ENCODE measurements at regions not wholly inside any gene's neighbourhood (a gene's known extent, or its start where the extent isn't known, plus 50 kb on each side); places are given as distances from the start of the nearest gene placed in this dataset.

DNA sequence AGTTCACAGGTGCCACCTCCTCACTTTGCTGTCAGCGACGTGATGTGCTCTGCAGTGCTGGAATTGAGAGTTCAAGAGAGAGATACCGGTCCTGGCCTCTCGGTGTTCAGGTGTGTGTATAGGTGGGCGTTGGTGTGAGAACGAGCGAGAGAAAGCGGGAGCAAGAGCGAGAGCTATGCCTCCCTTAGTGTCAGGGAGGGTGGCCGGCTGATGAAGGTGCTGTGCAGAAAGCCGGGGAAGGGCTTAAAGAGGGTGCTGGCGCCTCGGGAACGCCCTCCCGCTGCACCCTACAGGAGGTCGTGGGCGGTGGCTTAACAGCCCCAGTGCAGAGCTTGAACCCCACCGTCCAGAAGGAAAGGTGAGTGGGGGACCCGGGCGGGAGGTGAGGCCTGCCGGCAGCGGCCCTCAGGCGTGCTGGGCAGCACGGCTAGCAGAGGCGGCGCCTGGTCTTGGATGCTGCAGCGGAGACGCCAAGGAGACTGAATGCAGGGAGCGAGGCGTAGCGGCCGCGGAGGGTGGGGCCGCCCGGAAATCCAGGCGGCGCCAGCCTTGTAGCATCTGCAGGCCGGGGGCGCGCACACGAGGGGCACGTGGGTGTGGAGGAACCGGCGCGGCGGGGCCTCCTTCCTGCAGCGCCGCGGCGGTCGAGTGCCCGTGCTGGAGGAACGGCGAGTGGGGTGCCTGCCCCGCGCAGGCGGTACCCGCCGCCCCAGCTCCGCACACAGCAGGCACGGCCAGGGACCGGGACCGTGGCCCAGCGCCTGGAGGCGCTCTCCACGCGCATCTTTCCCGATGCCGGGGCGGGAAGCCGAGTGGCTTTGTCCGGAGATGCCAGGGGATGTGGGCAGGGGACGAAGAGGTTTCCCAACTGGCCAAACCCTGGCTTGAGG lies 246.8 kb upstream of the TOPAZ1 start:
- no peak for DNase-seq

DNA sequence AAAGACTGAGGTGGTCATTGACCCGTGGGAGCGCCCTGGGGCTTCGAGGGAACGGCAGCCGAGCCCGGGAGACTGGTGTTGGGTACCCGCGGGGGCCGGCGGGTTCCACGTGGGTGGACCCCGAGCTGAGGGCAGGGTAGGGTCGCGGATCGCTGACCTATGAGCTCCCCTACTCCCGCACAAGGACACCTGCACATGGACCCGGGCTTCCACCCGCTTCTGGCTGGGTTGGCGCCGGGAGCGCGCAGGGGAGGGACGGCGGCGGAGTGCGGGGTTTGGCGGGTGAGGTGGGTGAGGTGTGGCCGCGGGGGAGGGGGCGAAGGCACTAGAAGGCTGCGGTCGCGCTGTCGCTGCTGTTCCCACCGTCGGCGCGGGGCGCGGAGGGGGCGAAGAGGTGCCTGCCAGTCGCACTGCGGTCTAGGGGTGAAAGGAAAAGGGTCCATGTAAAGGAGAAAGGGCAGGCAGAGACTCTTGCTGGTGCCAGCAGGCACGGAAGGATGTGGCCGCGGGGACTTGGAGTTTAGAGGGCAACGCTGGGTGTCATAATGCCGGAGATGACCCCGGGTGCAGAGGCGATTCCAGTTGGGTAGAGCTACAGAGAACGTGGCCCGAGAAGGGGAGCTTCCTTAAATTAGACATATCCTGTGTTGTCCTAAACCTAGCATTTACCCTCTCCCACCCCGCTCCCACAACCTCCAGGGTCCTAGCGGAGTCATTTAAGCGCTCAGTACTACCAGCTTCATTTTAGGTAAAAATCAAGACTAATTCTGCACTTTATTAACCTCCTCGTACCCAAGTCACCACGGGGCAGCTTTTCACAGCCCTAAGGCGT lies 245.9 kb upstream of the TOPAZ1 start:
- DNase-seq = no peak

DNA sequence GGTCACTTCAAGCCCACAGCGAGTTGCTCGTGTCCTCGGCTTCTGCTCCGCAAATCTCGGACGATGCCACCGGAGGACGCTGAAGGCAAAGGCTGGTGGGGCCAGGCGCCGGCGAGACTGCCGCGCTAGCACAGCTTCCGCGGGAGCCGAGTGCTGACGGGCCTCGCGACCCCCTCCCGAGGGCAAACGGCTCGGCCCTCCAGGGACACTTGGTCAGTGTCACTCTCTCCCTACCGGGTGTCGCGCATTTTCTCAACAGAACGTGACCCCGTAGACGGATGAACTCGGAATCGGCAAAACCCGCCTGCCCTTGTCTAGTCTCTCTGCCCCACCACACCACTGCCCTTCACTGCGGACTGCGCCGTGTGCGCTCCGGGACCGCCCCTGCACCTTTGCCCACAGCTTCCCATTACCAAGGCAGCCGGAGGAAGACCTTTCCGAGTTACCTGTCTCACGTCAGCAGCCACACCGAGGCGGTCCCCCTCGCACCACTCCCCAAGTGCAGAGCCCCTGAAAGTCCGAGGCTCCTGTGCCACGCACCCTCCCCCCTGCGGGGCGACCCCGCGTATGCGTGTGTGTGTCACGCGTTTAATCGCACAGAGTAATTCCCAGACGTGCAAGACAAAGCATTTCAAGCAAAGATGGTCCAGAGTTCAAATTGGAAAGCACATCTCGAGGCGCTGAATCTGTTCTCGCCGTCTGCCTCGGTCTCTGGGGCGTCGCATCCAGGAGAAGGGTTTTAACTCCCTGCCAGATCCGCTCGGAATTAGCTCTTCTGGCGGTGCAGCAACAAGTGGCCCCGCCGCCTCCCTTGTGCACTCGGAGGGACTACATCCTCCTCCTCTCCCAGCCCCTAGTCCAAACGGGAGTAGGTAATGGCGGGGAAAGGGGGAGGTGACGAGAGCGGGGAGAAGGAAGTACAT lies 245.0 kb upstream of the TOPAZ1 start:
- DNase-seq = no peak

DNA sequence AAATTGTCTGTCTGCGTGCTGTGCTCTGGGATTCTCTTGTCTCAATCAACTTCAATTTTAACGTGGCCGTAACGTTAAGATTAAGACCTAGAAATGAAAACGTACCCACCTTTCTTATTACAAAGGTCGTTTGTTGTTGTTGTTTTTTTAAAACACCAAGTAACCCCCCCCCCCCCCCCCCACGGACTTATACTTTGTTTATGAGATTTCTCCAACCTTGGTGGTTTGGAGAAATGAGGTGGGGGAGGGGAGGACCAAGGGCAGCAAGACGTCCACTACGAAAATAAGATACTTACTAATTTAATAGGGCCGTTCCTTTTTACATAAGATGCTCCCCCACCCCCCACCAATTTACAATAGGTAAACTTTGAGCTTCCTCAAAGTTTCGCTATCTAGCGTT lies 244.4 kb upstream of the TOPAZ1 start:
- DNase-seq = no peak

DNA sequence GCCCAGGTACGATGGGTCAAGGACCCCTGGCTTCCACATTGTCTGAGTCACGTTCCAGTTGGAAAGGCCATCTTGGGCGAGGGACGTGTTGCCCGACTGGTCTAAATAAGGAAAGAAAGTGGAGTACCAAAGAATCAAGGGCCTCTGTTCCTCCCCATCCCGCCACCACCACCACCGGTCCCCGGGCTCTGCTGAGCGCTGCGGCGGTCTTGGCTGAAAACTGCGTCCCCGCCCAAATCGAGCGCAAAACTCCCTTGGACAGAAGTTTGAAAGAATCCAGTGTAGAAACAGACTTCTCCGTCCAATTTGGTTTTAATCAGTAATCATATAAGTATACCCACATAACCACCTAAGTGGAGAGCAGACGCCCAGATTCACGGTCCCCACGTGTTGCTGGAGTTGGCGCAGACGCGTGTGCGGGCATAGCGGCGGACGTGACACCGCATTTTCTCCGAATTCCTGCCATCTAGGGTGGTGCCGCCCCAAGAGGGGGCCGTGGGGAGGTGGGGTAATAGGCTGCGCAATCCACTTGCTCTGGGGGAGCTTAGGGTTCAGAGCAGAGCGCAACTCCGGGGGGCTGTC lies 243.8 kb upstream of the TOPAZ1 start:
- no peak for DNase-seq

DNA sequence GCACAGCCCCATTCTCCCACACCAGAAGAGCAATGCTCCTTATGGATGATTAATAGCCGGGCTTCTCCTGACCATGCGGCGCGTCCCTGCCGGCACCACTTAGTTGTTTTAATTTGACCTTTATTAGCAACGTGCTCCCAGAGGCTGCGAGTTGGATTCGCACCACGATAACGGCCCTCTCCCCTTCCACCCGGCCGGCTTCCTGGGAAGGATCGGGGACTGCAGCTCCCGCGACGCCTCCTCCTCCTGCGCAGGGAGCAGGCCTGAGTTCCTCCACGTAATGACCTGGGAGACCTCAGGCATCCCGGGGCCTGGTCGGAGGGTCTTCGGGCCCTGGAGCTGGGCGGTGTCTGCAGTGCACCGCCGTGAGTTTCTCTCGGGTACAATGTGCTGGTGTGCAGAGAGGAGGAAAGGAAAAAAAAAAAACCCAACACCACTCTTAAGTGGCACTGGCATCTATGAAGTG lies 243.3 kb upstream of the TOPAZ1 start:
- no peak for DNase-seq

DNA sequence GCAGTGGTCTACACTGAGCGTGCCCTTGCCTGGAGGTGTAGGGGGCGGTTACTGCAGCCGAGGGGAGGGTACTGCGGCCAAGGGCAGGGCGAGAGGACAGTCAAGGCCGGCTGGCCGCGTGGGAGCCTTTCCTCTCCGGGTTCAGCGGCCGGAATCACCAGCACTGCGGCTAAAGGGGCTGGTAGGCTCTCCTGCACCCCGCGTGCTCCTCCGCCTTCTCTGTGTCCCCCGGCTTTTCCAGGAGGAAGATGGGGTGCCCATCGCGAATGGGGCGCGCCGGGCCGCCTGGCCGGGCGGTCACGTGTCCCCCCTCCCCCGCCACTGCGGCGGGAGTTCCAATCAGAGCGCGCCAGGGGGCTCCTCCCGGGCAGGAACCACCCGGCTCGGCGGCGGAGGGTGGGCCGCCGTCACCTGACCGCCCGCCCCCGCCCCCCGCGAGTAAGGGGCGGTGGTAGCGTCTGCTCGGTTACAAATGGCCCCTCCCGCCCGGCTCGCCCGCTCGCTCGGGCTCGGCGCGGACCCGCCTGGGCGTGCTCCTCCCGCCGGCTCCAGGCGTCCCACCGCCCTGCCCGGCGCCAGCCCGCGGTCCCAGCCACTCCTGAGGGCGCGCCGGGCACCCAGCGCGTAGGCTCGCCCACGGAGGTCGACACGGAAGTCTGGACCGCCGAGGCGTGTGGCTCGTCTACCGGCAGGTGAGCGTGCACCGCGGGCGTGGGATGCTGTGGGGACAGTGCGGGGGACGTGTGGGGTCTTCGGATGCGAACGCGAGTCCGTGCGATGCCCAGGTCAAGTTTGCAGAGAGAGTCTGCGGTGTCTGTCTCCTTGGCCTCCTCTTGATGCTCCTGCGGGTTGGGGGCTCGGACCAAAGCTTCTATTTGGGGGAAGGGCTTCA lies 242.6 kb upstream of the TOPAZ1 start:
- no peak for DNase-seq

DNA sequence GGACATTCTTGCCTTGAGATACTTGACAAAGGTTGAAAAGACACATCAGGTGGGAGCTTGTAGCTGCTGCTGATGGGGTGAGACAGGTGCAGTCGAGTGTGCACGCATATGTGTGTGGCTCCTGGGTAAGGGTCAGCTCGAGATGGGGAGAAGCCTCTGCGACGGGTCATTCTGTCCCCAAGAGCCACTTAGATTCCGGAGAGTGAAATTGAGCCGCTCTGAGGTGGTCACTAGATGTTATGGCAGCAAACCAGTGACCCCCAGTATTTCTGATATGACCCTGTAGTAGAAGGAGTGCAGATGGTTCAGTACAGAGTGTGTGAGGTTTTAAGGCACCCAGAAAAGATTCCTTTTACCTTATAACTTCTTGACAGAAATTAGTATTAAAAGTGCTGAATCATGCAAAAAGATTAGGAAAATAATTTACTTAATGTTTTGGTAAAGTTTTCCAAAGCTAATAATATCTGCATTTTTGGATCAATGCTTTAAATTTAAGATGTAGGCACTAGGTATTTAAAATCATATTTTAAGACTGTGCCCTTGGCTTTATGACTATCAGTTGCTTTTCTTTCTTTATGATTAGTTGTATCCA lies 241.9 kb upstream of the TOPAZ1 start:
- DNase-seq = no peak

DNA sequence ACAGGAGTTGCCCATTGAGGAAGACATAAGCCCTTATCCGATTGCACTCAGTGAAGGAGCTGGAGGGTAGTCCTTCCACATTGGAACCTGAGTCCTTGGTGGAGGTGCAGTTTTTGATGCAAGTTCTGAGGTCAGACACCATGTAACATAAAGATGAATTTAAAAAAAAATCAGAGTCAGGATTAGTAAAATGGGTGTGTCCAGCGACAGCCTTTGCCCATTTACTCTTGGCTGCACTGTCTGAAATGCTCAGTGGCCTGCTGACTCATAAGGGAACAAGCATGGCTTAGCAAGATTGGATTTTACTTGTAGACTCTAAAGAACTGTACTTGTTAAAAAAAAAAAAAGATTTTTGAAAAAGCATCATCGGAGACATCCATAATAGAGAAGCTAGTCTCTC lies 241.1 kb upstream of the TOPAZ1 start:
- DNase-seq = no peak

DNA sequence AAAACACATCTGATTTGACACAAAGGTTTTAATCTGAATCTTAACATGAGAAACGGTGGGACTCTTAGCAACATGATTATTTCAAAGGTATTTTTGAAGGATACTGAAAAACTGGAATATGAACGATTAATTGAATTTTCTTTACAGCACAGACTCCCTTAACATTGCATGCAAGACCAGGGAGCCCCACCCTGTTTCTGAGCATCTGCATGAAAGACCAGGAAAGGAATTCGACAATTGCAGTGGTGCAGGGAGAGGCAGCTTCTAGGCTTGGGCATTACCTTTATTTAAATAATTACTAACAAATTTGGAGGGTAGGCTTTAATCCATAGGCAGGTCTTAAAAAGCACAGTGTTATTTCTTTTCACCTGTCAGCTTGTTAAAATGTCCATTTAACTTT lies 240.6 kb upstream of the TOPAZ1 start:
- DNase-seq = no peak

DNA sequence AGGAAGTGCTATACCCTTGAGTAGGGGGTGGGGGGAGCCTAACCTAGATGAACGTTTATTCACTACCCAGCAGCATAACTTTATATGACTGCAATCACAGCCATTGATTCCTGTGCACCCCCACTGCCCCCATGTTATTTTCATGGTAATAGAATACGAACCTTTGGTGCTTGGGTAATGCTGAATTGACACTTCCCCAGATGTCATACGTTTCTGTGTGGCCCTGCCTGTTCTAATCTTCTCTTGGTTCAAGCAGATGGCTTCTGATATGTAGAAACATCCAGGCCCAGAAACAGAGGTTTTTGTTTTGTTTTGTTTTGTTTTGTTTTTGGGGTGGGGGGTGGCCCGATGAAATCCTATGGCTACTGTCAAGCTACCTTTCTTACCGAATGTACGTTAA lies 237.9 kb upstream of the TOPAZ1 start:
- no peak for DNase-seq

DNA sequence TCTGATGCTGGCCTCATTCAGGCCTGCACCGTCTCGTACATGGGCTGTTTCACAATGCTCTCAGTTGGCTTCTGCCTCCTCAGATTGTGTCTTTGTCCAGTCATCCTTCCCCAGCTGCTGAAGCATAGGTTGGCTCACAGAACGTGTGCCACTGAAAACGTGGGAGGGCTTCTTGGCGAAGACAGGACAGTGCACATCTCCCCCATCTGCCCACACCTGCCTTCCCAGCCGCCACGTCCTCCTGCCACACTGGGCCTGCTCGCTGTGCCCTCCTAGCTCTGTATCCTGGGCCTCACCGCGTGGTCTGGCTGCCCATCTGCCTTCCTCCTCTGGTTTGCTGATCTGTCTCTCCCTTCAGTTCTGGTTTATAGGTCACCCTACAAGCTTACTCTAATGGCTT lies 230.0 kb upstream of the TOPAZ1 start:
- DNase-seq = no peak

DNA sequence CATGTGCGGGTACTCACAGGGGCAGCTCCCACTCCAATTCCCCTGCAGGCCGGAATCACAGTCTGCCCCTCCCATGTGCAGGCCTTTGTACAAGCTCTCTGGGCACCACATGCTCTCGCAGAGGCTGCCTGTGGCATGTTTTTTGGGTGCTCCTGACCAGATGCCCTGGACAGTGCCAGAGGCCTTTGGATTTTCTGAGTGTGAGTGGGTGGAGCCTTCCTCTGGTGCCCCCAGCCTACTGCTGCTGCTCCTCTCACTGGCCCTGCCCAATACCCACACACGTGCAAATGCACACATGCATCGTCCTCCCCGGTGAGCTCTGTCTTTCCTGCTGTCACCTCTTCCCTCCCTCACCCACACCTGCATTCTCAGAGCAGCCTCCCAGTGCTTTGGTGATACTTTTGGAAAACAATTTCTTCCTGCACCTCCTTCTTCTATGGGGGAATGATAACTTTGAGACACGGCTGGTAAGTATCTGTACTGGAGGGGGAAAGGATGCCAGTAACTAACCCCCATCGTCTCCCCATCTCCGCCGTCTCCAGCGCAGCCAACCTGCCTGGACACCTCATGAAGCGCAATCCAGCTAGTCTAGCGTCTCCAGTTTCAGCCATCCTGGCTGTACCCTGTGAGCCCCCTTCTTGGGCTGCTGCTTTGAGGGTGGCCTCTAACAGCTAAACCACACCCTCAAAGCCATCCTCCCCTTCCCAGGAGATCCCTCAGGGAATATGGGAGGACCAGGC lies 229.4 kb upstream of the TOPAZ1 start:
- no peak for DNase-seq

DNA sequence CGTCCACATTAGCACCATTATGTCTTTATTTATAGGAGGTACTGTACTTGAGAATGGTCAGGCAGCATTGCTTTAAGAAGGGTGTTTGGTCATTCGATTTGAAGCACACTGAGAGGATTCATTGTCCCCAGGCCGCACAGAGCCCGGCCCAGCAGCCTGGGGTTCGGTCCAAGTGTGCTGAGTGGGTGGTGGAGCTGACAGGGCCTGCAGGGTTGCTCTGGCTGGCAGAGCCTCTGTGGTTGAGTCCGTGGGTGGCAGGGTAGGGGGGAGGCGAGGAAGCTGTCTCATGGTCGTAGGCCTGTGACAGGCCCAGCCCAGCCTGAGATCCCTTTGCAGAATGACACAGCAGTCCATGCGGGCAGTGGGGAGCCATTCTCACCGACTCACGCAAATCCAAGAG lies 227.7 kb upstream of the TOPAZ1 start:
- no peak for DNase-seq

DNA sequence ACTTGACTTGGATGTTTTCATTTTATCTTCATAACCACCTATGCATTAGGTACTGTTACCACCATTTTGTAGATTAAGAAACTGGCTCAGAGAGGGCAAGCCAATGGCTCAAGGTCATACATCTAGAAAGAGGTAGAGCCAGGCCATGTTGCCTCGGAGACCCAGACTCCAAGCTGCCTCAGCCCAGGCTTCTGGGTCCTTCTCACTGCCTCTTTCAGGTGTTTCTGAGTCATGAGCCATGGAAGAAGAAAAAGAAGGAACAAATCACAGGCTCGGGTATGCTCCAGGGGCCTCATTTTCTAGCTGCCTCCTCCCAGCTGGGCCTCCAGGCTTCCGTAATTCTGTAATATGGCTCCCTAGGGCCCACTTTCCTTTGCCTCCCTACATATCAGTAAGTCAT lies 226.5 kb upstream of the TOPAZ1 start:
- no peak for DNase-seq

DNA sequence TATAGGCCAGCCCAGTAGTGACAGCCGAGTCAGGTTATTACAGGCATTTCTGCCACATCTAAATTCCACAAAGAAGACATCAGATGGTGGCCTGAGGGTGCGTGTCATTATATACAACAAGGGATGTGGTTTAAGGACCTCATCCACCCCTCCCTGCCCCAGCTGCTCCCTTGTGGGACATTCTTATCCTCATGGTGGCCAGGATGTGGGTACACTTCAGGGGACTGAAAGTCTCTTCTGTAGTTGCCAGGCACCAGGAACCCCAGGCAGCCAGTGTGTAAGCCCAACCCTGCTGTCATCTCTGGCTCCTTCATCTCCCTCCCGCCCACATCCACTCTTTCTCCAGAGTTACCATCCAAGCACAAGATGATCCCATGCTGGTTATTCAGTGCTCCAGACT lies 224.9 kb upstream of the TOPAZ1 start:
- no peak for DNase-seq

DNA sequence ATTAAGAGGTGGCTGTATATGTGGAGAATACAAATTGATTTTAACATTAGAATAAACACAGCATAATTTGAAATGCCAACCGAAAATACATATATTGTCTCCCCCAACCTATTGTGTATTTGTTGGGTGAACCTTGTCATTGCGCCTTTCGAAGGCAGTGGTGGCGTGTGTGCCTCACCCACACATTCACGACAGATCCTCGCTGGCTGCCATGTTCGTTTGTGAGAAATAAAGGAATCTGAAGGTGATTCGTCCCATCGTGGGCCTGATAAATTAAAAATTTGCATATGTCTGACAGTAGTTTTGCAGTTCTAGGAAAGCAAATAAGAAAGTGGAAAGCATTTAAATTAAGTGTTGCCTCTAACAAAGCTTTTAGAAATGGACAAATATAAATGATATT lies 222.8 kb upstream of the TOPAZ1 start:
- no peak for DNase-seq

DNA sequence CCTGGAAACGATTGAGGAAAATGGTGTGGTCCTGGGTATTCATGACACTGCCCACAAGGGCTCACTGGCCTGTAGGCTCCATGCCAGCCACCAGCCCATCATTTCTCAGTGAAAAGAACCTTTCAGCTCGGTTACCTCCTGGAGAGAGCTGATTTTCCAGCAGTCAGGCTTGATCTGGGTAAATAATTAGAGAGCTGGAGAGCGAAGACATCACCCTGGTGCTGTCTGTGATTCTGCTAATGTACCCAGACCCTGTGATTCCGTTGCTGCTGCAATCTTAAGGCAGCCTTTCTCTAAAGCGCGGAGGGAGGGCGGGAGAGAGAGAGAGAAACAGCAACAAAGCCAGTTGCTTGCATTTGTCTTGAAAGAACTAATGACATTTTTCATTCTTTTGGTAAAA lies 221.9 kb upstream of the TOPAZ1 start:
- no peak for DNase-seq

DNA sequence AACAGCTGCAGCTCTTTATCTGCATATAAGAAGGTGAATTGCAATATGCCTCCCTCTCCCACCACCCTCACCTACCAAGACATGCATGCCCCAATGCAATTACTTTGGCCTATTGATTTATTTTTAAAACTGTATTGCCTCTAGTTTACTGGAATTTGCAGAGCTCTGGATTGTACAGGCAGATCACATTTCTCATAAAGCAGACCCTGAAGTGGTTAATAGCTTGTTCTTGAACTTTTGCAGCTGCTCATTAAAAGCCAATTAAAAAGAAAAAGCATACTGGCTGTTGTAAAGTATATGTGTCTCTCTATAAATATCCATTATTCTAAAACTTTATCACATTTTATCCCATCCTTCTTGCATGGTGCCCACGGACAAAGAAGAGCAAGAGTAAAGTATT lies 221.5 kb upstream of the TOPAZ1 start:
- no peak for DNase-seq
